ENCODE measurements at regions not wholly inside any gene's neighbourhood (a gene's known extent, or its start where the extent isn't known, plus 50 kb on each side); places are given as distances from the start of the nearest gene placed in this dataset.

DNA sequence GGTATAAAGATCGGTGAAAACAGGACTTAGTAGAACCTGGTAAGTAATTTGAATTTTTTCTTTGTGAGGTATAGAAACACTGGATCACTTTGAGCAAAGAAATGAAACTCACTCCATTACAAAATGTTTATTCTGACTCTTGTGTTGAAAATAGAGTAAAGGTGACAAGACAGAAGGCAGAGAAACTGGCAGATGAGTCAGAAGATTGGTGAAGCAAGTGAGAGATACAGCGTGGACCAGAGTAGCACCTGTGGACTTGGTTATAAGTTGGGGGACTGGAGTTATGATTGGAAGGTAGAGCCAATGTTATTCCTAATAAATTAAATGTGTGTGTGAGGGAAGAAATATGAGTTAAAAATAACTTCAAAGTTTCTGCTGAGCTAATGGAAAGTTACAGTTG is 620.9 kb downstream of the ZWINT start:
- TF ChIP-seq REST (IDR thresholded peaks at IDR 0.05; ENCODE audit: insufficient read depth in 1 of 2, low read depth in 2 of 2, low read length in 2 of 2), result no peak
- TF ChIP-seq POLR2AphosphoS5 (IDR thresholded peaks at IDR 0.05; ENCODE audit: low read depth, low read length), result no peak
- TF ChIP-seq SIN3A (IDR thresholded peaks at IDR 0.05; ENCODE audit: borderline replicate concordance, insufficient read depth, low read length), result no peak
- no peak for TF ChIP-seq TAF1 (IDR thresholded peaks at IDR 0.05; ENCODE audit: borderline replicate concordance, insufficient read depth, low read length)
- TF ChIP-seq FOXP2 (optimal IDR thresholded peaks at IDR 0.05; ENCODE audit: borderline replicate concordance, extremely low read depth, extremely low read length, insufficient read depth), result no peak

DNA sequence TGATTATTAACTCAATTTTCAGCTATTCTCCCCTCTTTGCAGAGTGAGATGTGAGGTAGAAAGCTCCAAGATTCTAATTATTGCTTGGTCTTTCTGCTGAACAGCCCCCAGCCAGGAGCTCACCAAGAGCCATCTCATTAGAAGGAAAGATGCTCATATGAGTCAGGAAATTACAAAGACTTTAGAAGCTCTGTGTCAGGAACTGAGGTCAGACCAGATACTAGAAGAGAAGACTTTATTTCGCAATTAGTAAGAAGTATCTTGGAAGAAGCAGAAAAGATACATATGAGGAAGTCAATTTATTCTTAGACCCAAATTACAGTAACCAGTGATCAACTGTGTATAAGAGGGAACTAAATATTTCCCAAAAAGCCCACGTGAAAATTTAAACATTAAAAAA is 626.9 kb downstream of the ZWINT start:
- TF ChIP-seq SIN3A (IDR thresholded peaks at IDR 0.05; ENCODE audit: borderline replicate concordance, insufficient read depth, low read length) (no peak), FOXP2 (optimal IDR thresholded peaks at IDR 0.05; ENCODE audit: borderline replicate concordance, extremely low read depth, extremely low read length, insufficient read depth) (no peak), TAF1 (IDR thresholded peaks at IDR 0.05; ENCODE audit: borderline replicate concordance, insufficient read depth, low read length) (no peak), REST (IDR thresholded peaks at IDR 0.05; ENCODE audit: insufficient read depth in 1 of 2, low read depth in 2 of 2, low read length in 2 of 2) (no peak), POLR2AphosphoS5 (IDR thresholded peaks at IDR 0.05; ENCODE audit: low read depth, low read length) (no peak)

DNA sequence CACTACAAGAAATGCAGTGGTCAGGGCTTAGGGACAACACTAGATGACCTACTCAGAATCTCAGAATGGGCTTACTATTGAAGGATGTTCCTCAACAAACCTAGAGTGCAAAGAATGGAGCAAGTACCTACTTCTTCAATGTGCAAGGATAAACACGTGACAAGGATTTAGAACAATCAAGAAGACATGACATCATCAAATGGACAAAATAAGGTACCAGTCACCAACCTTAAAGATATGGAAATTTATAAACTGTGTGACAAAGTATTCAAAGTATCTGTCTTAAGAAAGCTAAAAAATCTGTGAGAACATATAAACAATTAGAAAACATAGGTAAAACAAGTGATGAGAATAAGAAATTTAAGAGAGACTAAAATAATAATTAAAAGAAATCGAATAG is 656.1 kb downstream of the ZWINT start:
- no peak for TF ChIP-seq FOXP2 (optimal IDR thresholded peaks at IDR 0.05; ENCODE audit: borderline replicate concordance, extremely low read depth, extremely low read length, insufficient read depth)
- TF ChIP-seq POLR2AphosphoS5 (IDR thresholded peaks at IDR 0.05; ENCODE audit: low read depth, low read length), result no peak

- TF ChIP-seq FOXP2 (optimal IDR thresholded peaks at IDR 0.05; ENCODE audit: borderline replicate concordance, extremely low read depth, extremely low read length, insufficient read depth) (no peak), REST (IDR thresholded peaks at IDR 0.05; ENCODE audit: insufficient read depth in 1 of 2, low read depth in 2 of 2, low read length in 2 of 2) (no peak), TAF1 (IDR thresholded peaks at IDR 0.05; ENCODE audit: borderline replicate concordance, insufficient read depth, low read length) (no peak), POLR2AphosphoS5 (IDR thresholded peaks at IDR 0.05; ENCODE audit: low read depth, low read length) (no peak), SIN3A (IDR thresholded peaks at IDR 0.05; ENCODE audit: borderline replicate concordance, insufficient read depth, low read length) (no peak)
These were observed 692.6 kb downstream of the ZWINT start for GRCh38 chr10:55668326-55668922.

- TF ChIP-seq FOXP2 (optimal IDR thresholded peaks at IDR 0.05; ENCODE audit: borderline replicate concordance, extremely low read depth, extremely low read length, insufficient read depth), result no peak
- TF ChIP-seq TAF1 (IDR thresholded peaks at IDR 0.05; ENCODE audit: borderline replicate concordance, insufficient read depth, low read length), result no peak
- TF ChIP-seq POLR2AphosphoS5 (IDR thresholded peaks at IDR 0.05; ENCODE audit: low read depth, low read length), result no peak
- TF ChIP-seq REST (IDR thresholded peaks at IDR 0.05; ENCODE audit: insufficient read depth in 1 of 2, low read depth in 2 of 2, low read length in 2 of 2), result no peak
- no peak for TF ChIP-seq SIN3A (IDR thresholded peaks at IDR 0.05; ENCODE audit: borderline replicate concordance, insufficient read depth, low read length)
These were observed 707.5 kb downstream of the ZWINT start for GRCh38 chr10:55653531-55653930.
